MCF 10A (cell line): ENCODE measurements at regions not wholly inside any gene's neighbourhood (a gene's known extent, or its start where the extent isn't known, plus 50 kb on each side); places are given as distances from the start of the nearest gene placed in this dataset.

Experiments
- BruUV-seq: library from RNA; stranded (reverse); fragments of 400-500 nt; replicated peaks from 2 replicates; lab custom pipeline; 2021; lab: Mats Ljungman, UMichigan
- CTCF ChIA-PET: fragments of 300-600 bp; sonication (Branson Sonifier 250); formaldehyde crosslinking; extraction: SDS; loops from one replicate; lab custom pipeline; 2021; ENCODE audit warnings: antibody characterized with exemption, inconsistent platforms; lab: Yijun Ruan, JAX
- POLR2A ChIA-PET: fragments of 300-600, 350-650 bp; sonication (Branson Sonifier 250); formaldehyde crosslinking; extraction: SDS; loops from one replicate; lab custom pipeline; 2020; ENCODE audit warnings: antibody characterized with exemption, inconsistent platforms; lab: Yijun Ruan, JAX
- DNase-seq: peaks from one replicate; pipeline ENCODE4 v3.0.0-alpha.2; 2018; ENCODE audit not compliant: unreplicated experiment
- H3K27ac Mint-ChIP-seq: one replicate; pipeline ENCODE4 v1.8.0; 2022; ENCODE audit warnings: mild to moderate bottlenecking, low read depth, mixed read lengths; ENCODE audit not compliant: unreplicated experiment
- H3K27me3 Mint-ChIP-seq: one replicate; pipeline ENCODE4 v1.8.0; 2022; ENCODE audit warnings: mixed read lengths; ENCODE audit not compliant: insufficient read depth, unreplicated experiment
- H3K36me3 Mint-ChIP-seq: one replicate; pipeline ENCODE4 v1.8.0; 2022; ENCODE audit warnings: mild to moderate bottlenecking, moderate library complexity, mixed read lengths; ENCODE audit not compliant: insufficient read depth, unreplicated experiment
- H3K4me1 Mint-ChIP-seq: one replicate; pipeline ENCODE4 v1.8.0; 2022; ENCODE audit warnings: mixed read lengths; ENCODE audit not compliant: insufficient read depth, unreplicated experiment
- H3K4me3 Mint-ChIP-seq: one replicate; pipeline ENCODE4 v1.8.0; 2022; ENCODE audit warnings: mild to moderate bottlenecking, moderate library complexity, mixed read lengths; ENCODE audit not compliant: unreplicated experiment
- H3K9me3 Mint-ChIP-seq: one replicate; pipeline ENCODE4 v1.8.0; 2022; ENCODE audit warnings: mixed read lengths; ENCODE audit not compliant: unreplicated experiment
- CTCF ChIP-seq: fragments of 200-600 bp; IDR thresholded peaks from one replicate; pipeline ENCODE4 v1.8.0; 2022; ENCODE audit warnings: antibody characterized with exemption, mild to moderate bottlenecking; ENCODE audit not compliant: unreplicated experiment
- intact Hi-C: fragments of 100-400 bp; cut with micrococcal nuclease; formaldehyde crosslinking; loops from 2 replicates; pipeline ENCODE4 v1.14.1; 2022

- DNase-seq = no peak
- H3K27me3 Mint-ChIP-seq = no peaks in the 10 kb centered on the region
- no peaks in the 10 kb centered on the region for H3K9me3 Mint-ChIP-seq
- CTCF ChIA-PET = interaction anchor here (0.6 kb wide), 1 partner anchor 824 kb away, joined by 3 read pairs; no protein-coding TSS in a partner anchor
- BruUV-seq = no TSS peak
- no peak overlapping the region for H3K4me3 Mint-ChIP-seq
- no peak overlapping the region for H3K27ac Mint-ChIP-seq
- intact Hi-C loops = no loop called here
- no peaks in the 10 kb centered on the region for H3K36me3 Mint-ChIP-seq
- TF ChIP-seq CTCF = no peak
- POLR2A ChIA-PET = interaction anchor here (0.6 to 2.0 kb wide), 3 partner anchors 17 to 1033 kb away, joined by 3 to 6 read pairs (median 3); no protein-coding TSS in a partner anchor
- no peaks in the 10 kb centered on the region for H3K4me1 Mint-ChIP-seq
Measured at GRCh38 chr1:228988664-228989063, 253.4 kb downstream of the RHOU start.

- no peak overlapping the region for H3K27ac Mint-ChIP-seq
- no peak for DNase-seq
- POLR2A ChIA-PET = interaction anchor here (0.6 to 2.0 kb wide), 4 partner anchors 17 to 1033 kb away, joined by 3 to 6 read pairs (median 3); no protein-coding TSS in a partner anchor
- CTCF ChIA-PET = interaction anchor here (0.8 kb wide), 1 partner anchor 8 kb away, joined by 3 read pairs; no protein-coding TSS in a partner anchor
- no TSS peak for BruUV-seq
- no peaks in the 10 kb centered on the region for H3K27me3 Mint-ChIP-seq
- no peaks in the 10 kb centered on the region for H3K4me1 Mint-ChIP-seq
- intact Hi-C loops = no loop called here
- TF ChIP-seq CTCF = no peak
- H3K4me3 Mint-ChIP-seq = no peak overlapping the region
- H3K36me3 Mint-ChIP-seq = no peaks in the 10 kb centered on the region
- H3K9me3 Mint-ChIP-seq = no peaks in the 10 kb centered on the region
Measured at GRCh38 chr1:228989176-228989575, 253.9 kb downstream of the RHOU start.

GRCh38 chr1:228989676-228989991, 254.4 kb downstream of the RHOU start:
- H3K4me1 Mint-ChIP-seq = peaks cover 3% of the 10 kb centered on the region
- H3K9me3 Mint-ChIP-seq = no peaks in the 10 kb centered on the region
- no peaks in the 10 kb centered on the region for H3K27me3 Mint-ChIP-seq
- DNase-seq = no peak
- H3K36me3 Mint-ChIP-seq = no peaks in the 10 kb centered on the region
- no TSS peak for BruUV-seq
- ChIA-PET POLR2A (interaction anchor here (1.1 to 1.2 kb wide), 2 partner anchors 28 to 32 kb away, joined by 3 to 4 read pairs; no protein-coding TSS in a partner anchor), CTCF (interaction anchor here (0.8 to 1.2 kb wide), 2 partner anchors 8 kb away, joined by 3 read pairs; no protein-coding TSS in a partner anchor)
- H3K27ac Mint-ChIP-seq = no peak overlapping the region
- TF ChIP-seq CTCF = no peak
- intact Hi-C loops = no loop called here
- no peak overlapping the region for H3K4me3 Mint-ChIP-seq

- CTCF ChIA-PET = interaction anchor here (1.2 kb wide), 1 partner anchor 8 kb away, joined by 3 read pairs; no protein-coding TSS in a partner anchor
- Mint-ChIP-seq H3K9me3 (no peaks in the 10 kb centered on the region), H3K27ac (no peak overlapping the region), H3K36me3 (no peaks in the 10 kb centered on the region), H3K27me3 (no peaks in the 10 kb centered on the region), H3K4me3 (no peak overlapping the region), H3K4me1 (peaks cover 9% of the 10 kb centered on the region)
- BruUV-seq = no TSS peak
- no peak for DNase-seq
- POLR2A ChIA-PET = interaction anchor here (0.6 to 1.2 kb wide), 3 partner anchors 27 to 167 kb away, joined by 3 to 5 read pairs (median 4); no protein-coding TSS in a partner anchor
- intact Hi-C loops = no loop called here
- TF ChIP-seq CTCF = no peak
Measured at GRCh38 chr1:228989992-228990827, 254.9 kb downstream of the RHOU start.
